Right lobe of liver (tissue), 6 donors: ENCODE measurements at regions not wholly inside any gene's neighbourhood (a gene's known extent, or its start where the extent isn't known, plus 50 kb on each side); places are given as distances from the start of the nearest gene placed in this dataset.

Source experiments
- ATAC-seq, 4 donors: fragments of 200-7000 bp; cut with Tn5 transposase; one replicate each; pipeline ENCODE4 v1.9.1; 2020; ENCODE audit warnings: mild to moderate bottlenecking in 4 of 4, moderate library complexity in 4 of 4
- DNase-seq, 3 donors: peaks; one replicate each; pipeline ENCODE4 v3.0.0-alpha.2; 2020
- H3K27ac ChIP-seq, 3 donors: fragments of 200-600 bp; one replicate each; pipeline ENCODE4 v1.8.0; 2022
- H3K27me3 ChIP-seq, 2 donors: fragments of 200-600 bp; one replicate each; pipeline ENCODE4 v1.8.0; 2022
- H3K36me3 ChIP-seq, 4 donors: fragments of 200-600 bp; sonication (generic) in 1 of 4; one replicate each; pipeline versions ENCODE4 v1.5.1 to v1.8.0; 2017 to 2022; ENCODE audit warnings: control low read depth in 1 of 4
- H3K4me1 ChIP-seq, 4 donors: fragments of 200-600 bp; sonication (generic) in 1 of 4; one replicate each; pipeline versions ENCODE4 v1.5.1 to v1.8.0; 2017 to 2022; ENCODE audit warnings: control low read depth in 1 of 4
- H3K4me3 ChIP-seq, 3 donors: fragments of 200-600 bp; one replicate each; pipeline ENCODE4 v1.8.0; 2022
- H3K9me3 ChIP-seq, 4 donors: fragments of 200-600 bp; sonication (generic) in 1 of 4; one replicate each; pipeline versions ENCODE4 v1.5.1 to v1.8.0; 2017 to 2022; ENCODE audit warnings: control low read depth in 1 of 4
- POLR2A ChIP-seq: fragments of 450-650 bp; IDR thresholded peaks from one replicate; pipeline ENCODE4 v1.6.1; 2017; ENCODE audit warnings: antibody characterized with exemption, mild to moderate bottlenecking
- WGBS: methylation state at CpG from one replicate; pipeline ENCODE4 v1.1.6; 2018; ENCODE audit warnings: low coverage, low lambda C conversion rate; ENCODE audit not compliant: insufficient coverage; ENCODE audit errors: missing lambda C conversion rate; 5-methylcytosine and 5-hydroxymethylcytosine counted together
- intact Hi-C, 2 donors: fragments of 100-400 bp; cut with DNase I; formaldehyde crosslinking; loops; one replicate each; pipeline versions ENCODE4 v1.11.2 to v1.14.1; 2022
- TF ChIP-seq, protein P1 (sequence below), 4 donors: fragments of 200-600 bp in 3 of 4; fragments of 450-650 bp in 1 of 4; IDR thresholded peaks; one replicate each; pipeline versions ENCODE4 v1.5.1 to v1.8.0; 2016 to 2022; ENCODE audit warnings: antibody characterized with exemption in 4 of 4, mild to moderate bottlenecking in 2 of 4
- donor health status: DM: no; HTN: yes; CAD: no.
- donor health status: DM: no; HTN: no; CAD: no.
- donor health status: DM: no; HTN: no; CAD: no.
- donor health status: DM: no; HTN: yes; CAD: no.
- donor health status: DM: no; HTN: yes; CAD: no.

- no peak for TF ChIP-seq POLR2A
- TF ChIP-seq, protein P1, sequence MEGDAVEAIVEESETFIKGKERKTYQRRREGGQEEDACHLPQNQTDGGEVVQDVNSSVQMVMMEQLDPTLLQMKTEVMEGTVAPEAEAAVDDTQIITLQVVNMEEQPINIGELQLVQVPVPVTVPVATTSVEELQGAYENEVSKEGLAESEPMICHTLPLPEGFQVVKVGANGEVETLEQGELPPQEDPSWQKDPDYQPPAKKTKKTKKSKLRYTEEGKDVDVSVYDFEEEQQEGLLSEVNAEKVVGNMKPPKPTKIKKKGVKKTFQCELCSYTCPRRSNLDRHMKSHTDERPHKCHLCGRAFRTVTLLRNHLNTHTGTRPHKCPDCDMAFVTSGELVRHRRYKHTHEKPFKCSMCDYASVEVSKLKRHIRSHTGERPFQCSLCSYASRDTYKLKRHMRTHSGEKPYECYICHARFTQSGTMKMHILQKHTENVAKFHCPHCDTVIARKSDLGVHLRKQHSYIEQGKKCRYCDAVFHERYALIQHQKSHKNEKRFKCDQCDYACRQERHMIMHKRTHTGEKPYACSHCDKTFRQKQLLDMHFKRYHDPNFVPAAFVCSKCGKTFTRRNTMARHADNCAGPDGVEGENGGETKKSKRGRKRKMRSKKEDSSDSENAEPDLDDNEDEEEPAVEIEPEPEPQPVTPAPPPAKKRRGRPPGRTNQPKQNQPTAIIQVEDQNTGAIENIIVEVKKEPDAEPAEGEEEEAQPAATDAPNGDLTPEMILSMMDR (IDR thresholded peaks at IDR 0.05): no peak
- Histone ChIP-seq H3K4me3 (no peak overlapping the region), H3K36me3 (no peaks in the 10 kb centered on the region), H3K27me3 (no peaks in the 10 kb centered on the region), H3K4me1 (no peaks in the 10 kb centered on the region), H3K27ac (no peak overlapping the region), H3K9me3 (no peaks in the 10 kb centered on the region)
- WGBS: 78% methylated on average over 7 of the region's 9 CpGs
- ATAC-seq (no peak), DNase-seq (no peak)
- intact Hi-C loops: no loop called here
These were observed 206.4 kb upstream of the CITED2 start for GRCh38 chr6:139580592-139581484.

- ATAC-seq: no peak
- Histone ChIP-seq H3K27me3 (no peaks in the 10 kb centered on the region), H3K4me3 (no peak overlapping the region), H3K27ac (no peak overlapping the region), H3K9me3 (no peaks in the 10 kb centered on the region), H3K4me1 (no peaks in the 10 kb centered on the region), H3K36me3 (no peaks in the 10 kb centered on the region)
- DNase-seq: no peak
- intact Hi-C loops: no loop called here
- TF ChIP-seq POLR2A: no peak
- TF ChIP-seq, protein P1 (IDR thresholded peaks at IDR 0.05): no peak
- WGBS: 77% methylated on average over 7 of the region's 7 CpGs
These were observed 203.5 kb upstream of the CITED2 start for GRCh38 chr6:139577763-139578604.

GRCh38 chr6:139577124-139577762 is 202.8 kb upstream of the CITED2 start:
- ATAC-seq: no peak
- no peak for DNase-seq
- no peaks in the 10 kb centered on the region for H3K27me3 ChIP-seq
- no peaks in the 10 kb centered on the region for H3K36me3 ChIP-seq
- WGBS: 92% methylated on average over 4 of the region's 5 CpGs
- no peaks in the 10 kb centered on the region for H3K4me1 ChIP-seq
- no peak overlapping the region for H3K4me3 ChIP-seq
- TF ChIP-seq, protein P1 (IDR thresholded peaks at IDR 0.05): no peak
- TF ChIP-seq POLR2A: no peak
- intact Hi-C loops: no loop called here
- H3K27ac ChIP-seq: no peak overlapping the region
- H3K9me3 ChIP-seq: no peaks in the 10 kb centered on the region

DNA sequence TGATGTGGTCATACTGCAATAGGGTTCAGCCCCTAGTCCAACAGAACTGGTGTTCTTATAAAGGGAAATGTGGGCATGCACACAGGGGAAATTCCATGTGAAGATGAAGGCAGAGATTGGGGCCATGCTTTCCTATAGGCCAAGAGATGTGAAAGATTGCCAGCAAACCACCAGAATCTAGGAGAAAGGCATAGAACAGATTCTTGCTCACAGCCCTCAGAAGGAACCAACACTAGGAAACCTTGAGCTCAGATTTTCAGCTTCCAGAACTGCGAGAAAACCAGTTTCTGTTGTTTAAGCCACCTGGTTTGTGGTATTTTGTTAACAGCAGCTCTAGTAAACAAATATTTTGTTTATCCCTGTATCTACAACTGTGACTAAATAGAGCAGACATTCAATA is 197.6 kb upstream of the CITED2 start:
- no peaks in the 10 kb centered on the region for H3K4me1 ChIP-seq
- H3K4me3 ChIP-seq: no peak overlapping the region
- no peak for TF ChIP-seq POLR2A
- TF ChIP-seq, protein P1 (IDR thresholded peaks at IDR 0.05): no peak
- no peaks in the 10 kb centered on the region for H3K27me3 ChIP-seq
- H3K9me3 ChIP-seq: no peaks in the 10 kb centered on the region
- 82% methylated on average over 1 of the region's 1 CpG for WGBS
- ATAC-seq (no peak), DNase-seq (no peak)
- no peaks in the 10 kb centered on the region for H3K36me3 ChIP-seq
- intact Hi-C loops: no loop called here
- no peak overlapping the region for H3K27ac ChIP-seq
